Keratinocyte (primary cell): ENCODE measurements at regions not wholly inside any gene's neighbourhood (a gene's known extent, or its start where the extent isn't known, plus 50 kb on each side); places are given as distances from the start of the nearest gene placed in this dataset.
A peak's percentile ranks its signal among the peaks of the same experiment; 100 is the strongest.

Source experiments
- DNase-seq: peaks from one replicate; pipeline ENCODE4 v3.0.0-alpha.2; 2011; ENCODE audit warnings: low read depth, missing footprints, low spot score
- FAIRE-seq: peaks from 2 replicates; lab custom pipeline; 2011; peaks lifted over from hg19 to GRCh38; lab: Jason Lieb, UNC
- H2AFZ ChIP-seq: 2 replicates; pipeline ENCODE4 v1.6.0; 2012; ENCODE audit warnings: low read length, control low read depth, inconsistent platforms; ENCODE audit not compliant: control insufficient read depth
- H3K27ac ChIP-seq: 2 replicates; pipeline ENCODE4 v1.5.1; 2011; ENCODE audit warnings: low read length; ENCODE audit not compliant: control insufficient read depth, insufficient read depth
- H3K27me3 ChIP-seq: 3 replicates; pipeline ENCODE4 v1.6.0; 2011; ENCODE audit warnings: low read length; ENCODE audit not compliant: control insufficient read depth, insufficient read depth; ENCODE audit errors: extremely low read depth
- H3K36me3 ChIP-seq, 2 experiments: 2 replicates in 1 of 2; 3 replicates in 1 of 2; pipeline ENCODE4 v1.5.1; 2011; ENCODE audit warnings: low read length in 2 of 2, mild to moderate bottlenecking in 1 of 2; ENCODE audit not compliant: control insufficient read depth in 2 of 2, insufficient read depth in 2 of 2; ENCODE audit errors: extremely low read depth in 1 of 2
- H3K4me1 ChIP-seq: 3 replicates; pipeline ENCODE4 v1.5.1; 2011; ENCODE audit warnings: low read length; ENCODE audit not compliant: control insufficient read depth, insufficient read depth; ENCODE audit errors: extremely low read depth
- H3K4me2 ChIP-seq: 3 replicates; pipeline ENCODE4 v1.6.0; 2011; ENCODE audit warnings: low read depth, low read length; ENCODE audit not compliant: control insufficient read depth, insufficient read depth; ENCODE audit errors: extremely low read depth
- H3K4me3 ChIP-seq, 3 experiments: fragments of 200-600 bp in 1 of 3; sonication (generic) in 1 of 3; 2 replicates in 2 of 3; 3 replicates in 1 of 3; pipeline ENCODE4 v1.5.1; 2011 to 2016; ENCODE audit warnings: low read length in 3 of 3, mild to moderate bottlenecking in 3 of 3, control low read depth in 2 of 3, inconsistent platforms in 1 of 3, low read depth in 1 of 3, mixed read lengths in 1 of 3, mixed run types in 1 of 3, moderate library complexity in 1 of 3; ENCODE audit not compliant: control insufficient read depth in 2 of 3, insufficient read depth in 2 of 3; ENCODE audit errors: extremely low read depth in 1 of 3
- H3K79me2 ChIP-seq: 2 replicates; pipeline ENCODE4 v1.6.0; 2012; ENCODE audit warnings: low read length; ENCODE audit not compliant: control insufficient read depth, insufficient read depth
- H3K9ac ChIP-seq: 3 replicates; pipeline ENCODE4 v1.6.0; 2011; ENCODE audit warnings: low read length; ENCODE audit not compliant: control insufficient read depth, insufficient read depth; ENCODE audit errors: extremely low read depth
- H3K9me1 ChIP-seq: 3 replicates; pipeline ENCODE4 v1.6.0; 2011; ENCODE audit warnings: low read length; ENCODE audit not compliant: control insufficient read depth, insufficient read depth; ENCODE audit errors: extremely low read depth
- H3K9me3 ChIP-seq: 2 replicates; pipeline ENCODE4 v1.5.1; 2012; ENCODE audit warnings: low read depth, low read length; ENCODE audit not compliant: control insufficient read depth
- H4K20me1 ChIP-seq: 3 replicates; pipeline ENCODE4 v1.6.0; 2011; ENCODE audit warnings: low read length; ENCODE audit not compliant: control insufficient read depth, insufficient read depth; ENCODE audit errors: extremely low read depth
- EZH2 ChIP-seq: IDR thresholded peaks from one replicate; pipeline ENCODE4 v1.6.1; 2012; ENCODE audit warnings: inconsistent platforms, mild to moderate bottlenecking, low read length, moderate library complexity
- dilution Hi-C: fragments of 300-500 bp; cut with MboI; formaldehyde crosslinking; loops from one replicate; pipeline ENCODE4 v1.7.0; 2020; ENCODE audit warnings: low sequenced_read_pairs; ENCODE audit not compliant: extremely low pct_ligation_motif_present
- TF ChIP-seq, protein P1 (sequence below), 3 experiments: IDR thresholded peaks in 1 of 3; conservative IDR thresholded peaks in 1 of 3; optimal IDR thresholded peaks in 1 of 3; 2 replicates in 2 of 3; 3 replicates in 1 of 3; pipeline versions ENCODE3 to v1.5.1; 2011; ENCODE audit warnings: low read length in 3 of 3, mild to moderate bottlenecking in 3 of 3, moderate library complexity in 2 of 3, control low read depth in 1 of 3, inconsistent platforms in 1 of 3; ENCODE audit not compliant: insufficient read depth in 2 of 3; ENCODE audit errors: extremely low read depth in 1 of 3

DNA sequence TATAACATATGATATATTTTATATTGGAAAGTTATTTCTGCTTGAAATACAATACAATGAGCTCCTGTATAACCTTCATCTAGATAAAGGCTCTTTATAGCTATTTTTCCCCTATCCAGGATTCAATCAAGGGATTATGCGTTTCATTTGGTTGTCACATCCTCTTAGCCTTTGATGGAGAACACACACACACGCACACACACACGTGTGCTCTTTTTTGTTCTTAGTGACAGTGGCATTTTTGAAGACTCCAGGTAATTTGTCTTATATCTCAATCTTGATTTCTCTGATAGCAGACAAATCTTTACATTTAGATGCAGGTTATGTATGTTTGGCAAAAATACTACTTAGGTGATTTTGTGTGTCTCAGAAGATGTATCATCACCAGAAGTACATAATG lies 144.2 kb upstream of the CEP126 start:
- no peaks in the 10 kb centered on the region for H3K79me2 ChIP-seq
- no peaks in the 10 kb centered on the region for H3K4me1 ChIP-seq
- no peaks in the 10 kb centered on the region for H3K36me3 ChIP-seq
- dilution Hi-C loops = no loop called here
- FAIRE-seq (no peak), DNase-seq (no peak)
- no peaks in the 10 kb centered on the region for H3K9me3 ChIP-seq
- H3K4me3 ChIP-seq = no peak overlapping the region
- no peaks in the 10 kb centered on the region for H4K20me1 ChIP-seq
- H3K4me2 ChIP-seq = no peak overlapping the region
- no peak overlapping the region for H2AFZ ChIP-seq
- TF ChIP-seq, protein P1, sequence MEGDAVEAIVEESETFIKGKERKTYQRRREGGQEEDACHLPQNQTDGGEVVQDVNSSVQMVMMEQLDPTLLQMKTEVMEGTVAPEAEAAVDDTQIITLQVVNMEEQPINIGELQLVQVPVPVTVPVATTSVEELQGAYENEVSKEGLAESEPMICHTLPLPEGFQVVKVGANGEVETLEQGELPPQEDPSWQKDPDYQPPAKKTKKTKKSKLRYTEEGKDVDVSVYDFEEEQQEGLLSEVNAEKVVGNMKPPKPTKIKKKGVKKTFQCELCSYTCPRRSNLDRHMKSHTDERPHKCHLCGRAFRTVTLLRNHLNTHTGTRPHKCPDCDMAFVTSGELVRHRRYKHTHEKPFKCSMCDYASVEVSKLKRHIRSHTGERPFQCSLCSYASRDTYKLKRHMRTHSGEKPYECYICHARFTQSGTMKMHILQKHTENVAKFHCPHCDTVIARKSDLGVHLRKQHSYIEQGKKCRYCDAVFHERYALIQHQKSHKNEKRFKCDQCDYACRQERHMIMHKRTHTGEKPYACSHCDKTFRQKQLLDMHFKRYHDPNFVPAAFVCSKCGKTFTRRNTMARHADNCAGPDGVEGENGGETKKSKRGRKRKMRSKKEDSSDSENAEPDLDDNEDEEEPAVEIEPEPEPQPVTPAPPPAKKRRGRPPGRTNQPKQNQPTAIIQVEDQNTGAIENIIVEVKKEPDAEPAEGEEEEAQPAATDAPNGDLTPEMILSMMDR (optimal IDR thresholded peaks at IDR 0.05 in 1 of 3, IDR thresholded peaks at IDR 0.05 in 1 of 3, conservative IDR thresholded peaks at IDR 0.05 in 1 of 3; ENCODE audit: extremely low read depth in 1 of 3, insufficient read depth in 2 of 3, low read length in 3 of 3) = no peak
- no peak for TF ChIP-seq EZH2
- H3K27ac ChIP-seq = no peak overlapping the region
- no peaks in the 10 kb centered on the region for H3K27me3 ChIP-seq
- H3K9me1 ChIP-seq = no peaks in the 10 kb centered on the region
- no peak overlapping the region for H3K9ac ChIP-seq

DNA sequence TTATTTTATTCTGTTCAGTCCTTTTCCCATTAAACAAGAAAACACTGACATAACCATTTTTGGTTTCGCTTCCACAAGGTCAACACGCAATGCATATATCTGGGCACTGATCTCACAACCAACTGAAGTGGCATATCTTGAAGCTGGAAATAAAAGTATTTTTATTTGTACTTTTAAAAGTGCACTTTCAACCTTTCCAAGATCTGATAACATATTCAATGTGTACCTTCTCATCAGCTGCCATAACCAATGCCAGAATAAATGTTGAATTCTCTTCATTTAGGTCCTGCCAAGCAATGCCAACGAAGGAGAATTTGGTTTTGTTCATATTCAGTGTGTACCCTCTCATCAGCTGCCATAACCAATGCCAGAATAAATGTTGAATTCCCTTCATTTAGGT lies 148.9 kb upstream of the CEP126 start:
- no peaks in the 10 kb centered on the region for H3K27me3 ChIP-seq
- TF ChIP-seq, protein P1 (optimal IDR thresholded peaks at IDR 0.05 in 1 of 3, IDR thresholded peaks at IDR 0.05 in 1 of 3, conservative IDR thresholded peaks at IDR 0.05 in 1 of 3; ENCODE audit: extremely low read depth in 1 of 3, insufficient read depth in 2 of 3, low read length in 3 of 3) = no peak
- no peak for TF ChIP-seq EZH2
- H3K27ac ChIP-seq = no peak overlapping the region
- no peak overlapping the region for H3K4me3 ChIP-seq
- DNase-seq = no peak
- H3K9ac ChIP-seq = no peak overlapping the region
- no peaks in the 10 kb centered on the region for H3K9me1 ChIP-seq
- H2AFZ ChIP-seq = peak overlapping the region; percentile 7
- H3K4me1 ChIP-seq = no peaks in the 10 kb centered on the region
- no peaks in the 10 kb centered on the region for H3K79me2 ChIP-seq
- no peak overlapping the region for H3K4me2 ChIP-seq
- H3K9me3 ChIP-seq = no peaks in the 10 kb centered on the region
- dilution Hi-C loops = no loop called here
- no peaks in the 10 kb centered on the region for H4K20me1 ChIP-seq
- H3K36me3 ChIP-seq = no peaks in the 10 kb centered on the region
- FAIRE-seq = no peak
